Ovary (tissue), 3 donors: ENCODE measurements at regions not wholly inside any gene's neighbourhood (a gene's known extent, or its start where the extent isn't known, plus 50 kb on each side); places are given as distances from the start of the nearest gene placed in this dataset.

Experiments
- EP300 ChIP-seq: sonication (generic); formaldehyde crosslinking; IDR thresholded peaks from one replicate; pipeline ENCODE4 v1.6.1; 2017; ENCODE audit warnings: antibody characterized with exemption
- POLR2A ChIP-seq: fragments of 450-650 bp; IDR thresholded peaks from one replicate; pipeline ENCODE4 v1.6.1; 2017; ENCODE audit warnings: antibody characterized with exemption, mild to moderate bottlenecking, moderate library complexity
- TF ChIP-seq, protein P1 (sequence below), 3 donors: fragments of 450-650 bp in 2 of 3; fragments of 200-600 bp in 1 of 3; IDR thresholded peaks; one replicate each; pipeline versions ENCODE4 v1.5.1 to v1.8.0; 2016 to 2022; ENCODE audit warnings: antibody characterized with exemption in 3 of 3, mild to moderate bottlenecking in 1 of 3
- donor health status: DM: no; HTN: no; CAD: no.

DNA sequence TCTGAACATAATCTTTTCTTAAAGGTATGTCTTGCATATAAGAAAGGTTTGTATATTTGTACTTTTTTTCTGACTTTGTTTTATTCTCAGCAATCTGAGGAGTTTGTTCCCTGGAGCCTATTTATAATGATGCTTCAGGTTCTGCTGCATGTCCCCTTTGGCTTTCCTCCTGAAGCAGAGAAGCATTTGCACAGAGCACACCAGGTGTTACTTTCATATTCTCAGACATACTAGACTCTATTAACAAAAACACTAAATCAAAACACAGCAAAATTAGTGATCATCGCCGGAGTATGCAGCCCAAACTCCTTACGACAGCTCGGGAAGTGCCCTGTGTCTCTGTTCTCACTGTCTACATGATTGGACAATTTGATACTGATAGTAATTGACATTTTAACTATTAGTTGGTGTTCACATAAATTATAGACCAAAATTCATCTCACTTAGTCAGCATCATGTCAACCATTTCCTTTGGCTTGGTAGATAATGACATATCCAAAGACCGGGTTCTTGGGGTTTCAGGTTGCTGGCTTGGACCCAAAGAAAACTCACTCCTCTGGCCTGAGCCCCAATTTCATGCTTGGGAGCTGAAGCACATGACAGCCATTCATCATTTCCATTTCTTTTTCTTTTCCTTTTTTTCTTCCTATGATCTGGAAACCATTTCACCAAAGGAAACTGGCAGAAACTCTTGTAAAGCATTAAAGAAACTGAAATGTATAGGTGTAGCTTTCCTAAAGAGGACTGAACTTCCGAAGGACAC lies 400.1 kb upstream of the NRP1 start:
- TF ChIP-seq EP300 (no peak), POLR2A (no peak)
- TF ChIP-seq, protein P1, sequence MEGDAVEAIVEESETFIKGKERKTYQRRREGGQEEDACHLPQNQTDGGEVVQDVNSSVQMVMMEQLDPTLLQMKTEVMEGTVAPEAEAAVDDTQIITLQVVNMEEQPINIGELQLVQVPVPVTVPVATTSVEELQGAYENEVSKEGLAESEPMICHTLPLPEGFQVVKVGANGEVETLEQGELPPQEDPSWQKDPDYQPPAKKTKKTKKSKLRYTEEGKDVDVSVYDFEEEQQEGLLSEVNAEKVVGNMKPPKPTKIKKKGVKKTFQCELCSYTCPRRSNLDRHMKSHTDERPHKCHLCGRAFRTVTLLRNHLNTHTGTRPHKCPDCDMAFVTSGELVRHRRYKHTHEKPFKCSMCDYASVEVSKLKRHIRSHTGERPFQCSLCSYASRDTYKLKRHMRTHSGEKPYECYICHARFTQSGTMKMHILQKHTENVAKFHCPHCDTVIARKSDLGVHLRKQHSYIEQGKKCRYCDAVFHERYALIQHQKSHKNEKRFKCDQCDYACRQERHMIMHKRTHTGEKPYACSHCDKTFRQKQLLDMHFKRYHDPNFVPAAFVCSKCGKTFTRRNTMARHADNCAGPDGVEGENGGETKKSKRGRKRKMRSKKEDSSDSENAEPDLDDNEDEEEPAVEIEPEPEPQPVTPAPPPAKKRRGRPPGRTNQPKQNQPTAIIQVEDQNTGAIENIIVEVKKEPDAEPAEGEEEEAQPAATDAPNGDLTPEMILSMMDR (IDR thresholded peaks at IDR 0.05) = no peak
